Activated CD4-positive, alpha-beta T cell treated with anti-CD3 and anti-CD28 coated beads, Interleukin-2, Interleukin-6, amounts not matched to agents 100 ng/mL and 50 ng/mL, durations not matched to agents 16 hours and 8 hours (primary cell): ENCODE measurements at regions not wholly inside any gene's neighbourhood (a gene's known extent, or its start where the extent isn't known, plus 50 kb on each side); places are given as distances from the start of the nearest gene placed in this dataset.
"Not testable (repeated sequence)": the region's sequence is repeated elsewhere in the genome, so short reads cannot be mapped to it uniquely, and the experiment has no call there.

Source experiments
- DNase-seq: peaks from one replicate; pipeline ENCODE4 v3.0.0-alpha.2; 2020

DNA sequence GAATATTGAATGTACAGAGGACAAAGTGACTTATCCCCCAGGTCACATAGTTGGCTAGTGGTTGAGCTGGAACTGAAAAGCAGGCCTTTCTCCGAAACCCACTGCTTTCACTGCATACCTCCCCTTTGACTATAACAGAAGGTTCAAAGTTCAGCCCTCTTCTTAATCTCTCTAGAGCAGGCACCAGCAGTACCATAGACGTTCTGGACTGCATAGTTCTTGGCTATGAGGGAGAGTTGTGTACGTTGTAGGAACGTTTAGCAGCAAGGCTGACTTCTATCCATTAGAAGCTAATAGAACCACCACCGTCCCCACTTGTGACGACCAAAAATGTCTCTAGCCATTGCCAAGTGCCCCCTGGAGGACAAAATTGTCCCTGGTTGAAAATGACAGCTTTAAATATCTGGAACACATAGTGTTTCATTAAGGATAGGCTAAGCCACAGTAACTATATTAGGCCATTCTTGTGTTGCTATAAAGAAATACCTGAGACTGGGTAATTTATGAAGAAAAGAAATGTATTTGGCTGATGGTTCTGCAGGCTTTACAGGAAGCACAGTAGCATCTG lies 123.8 kb upstream of the MTHFD1L start:
- peak; percentile 9 for DNase-seq

DNA sequence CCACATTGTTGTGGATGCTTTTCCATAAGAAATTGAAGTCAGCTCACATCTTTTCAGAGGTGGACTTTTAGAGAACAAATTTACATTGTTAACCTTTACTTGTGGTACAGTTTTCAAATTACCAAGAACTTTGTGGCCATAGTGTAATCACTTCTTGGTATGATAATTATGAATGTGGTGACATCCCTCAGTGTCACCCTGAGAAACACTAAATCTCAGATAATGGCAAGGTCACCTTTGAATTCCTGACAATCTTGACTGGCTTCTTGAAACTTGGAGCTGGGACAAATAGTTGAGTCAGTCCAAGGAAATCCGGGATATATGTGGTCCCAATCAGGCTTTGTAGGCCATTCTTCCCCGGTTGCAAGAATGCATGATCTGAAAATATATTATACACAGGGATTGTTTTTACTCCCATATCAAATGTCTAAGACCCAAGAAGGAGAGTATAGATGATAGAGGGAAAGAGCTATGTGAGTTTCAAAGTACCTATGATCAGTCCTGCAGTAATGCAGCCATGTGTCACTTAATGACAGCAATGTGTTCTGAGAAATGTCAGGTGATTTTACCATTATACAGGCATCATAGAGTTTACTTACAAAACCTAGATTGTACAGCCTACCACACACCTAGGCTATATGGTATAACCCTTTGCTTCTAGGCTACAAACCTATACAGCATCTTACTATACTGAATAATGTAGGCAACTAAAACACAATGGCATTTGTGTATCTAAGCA lies 120.8 kb upstream of the MTHFD1L start:
- no peak for DNase-seq

DNA sequence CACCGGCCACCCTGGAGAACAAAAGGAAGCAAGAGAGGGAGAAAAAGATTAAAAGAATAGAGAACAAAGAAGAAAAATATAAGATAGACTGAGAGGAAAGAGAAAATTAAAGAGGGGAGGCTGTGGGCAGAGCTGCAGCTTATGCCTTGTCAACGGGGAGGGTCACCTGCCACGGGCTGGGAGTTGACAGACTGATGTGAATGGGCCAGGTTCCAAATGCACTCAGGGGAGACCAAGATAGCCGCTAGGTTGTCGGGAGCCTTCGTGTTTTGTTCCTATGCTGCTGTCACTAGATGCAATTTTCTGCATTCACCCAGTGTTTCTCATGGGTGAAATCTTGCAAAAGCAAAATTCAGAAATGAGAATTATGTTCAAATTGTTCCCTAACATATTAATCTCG lies 119.6 kb upstream of the MTHFD1L start:
- no peak for DNase-seq

DNA sequence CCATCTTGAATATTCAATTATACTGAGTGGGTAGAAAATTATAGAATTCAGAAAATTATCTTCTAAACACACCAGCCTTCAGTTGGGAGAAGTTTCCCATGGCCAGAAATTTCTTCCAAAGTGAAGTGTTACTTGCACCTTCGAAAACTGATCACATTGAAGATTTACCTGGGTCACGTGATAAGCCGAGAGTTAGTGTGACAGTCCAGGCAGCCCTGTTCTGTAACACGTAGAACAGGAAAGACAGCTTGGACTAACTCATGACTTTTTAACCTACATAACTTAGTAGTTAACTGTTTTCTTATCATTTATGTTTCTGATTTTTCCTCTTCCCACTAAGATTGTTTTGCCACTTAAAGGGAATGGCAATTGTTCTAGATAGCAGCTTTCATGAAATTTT lies 118.3 kb upstream of the MTHFD1L start:
- no peak for DNase-seq

DNA sequence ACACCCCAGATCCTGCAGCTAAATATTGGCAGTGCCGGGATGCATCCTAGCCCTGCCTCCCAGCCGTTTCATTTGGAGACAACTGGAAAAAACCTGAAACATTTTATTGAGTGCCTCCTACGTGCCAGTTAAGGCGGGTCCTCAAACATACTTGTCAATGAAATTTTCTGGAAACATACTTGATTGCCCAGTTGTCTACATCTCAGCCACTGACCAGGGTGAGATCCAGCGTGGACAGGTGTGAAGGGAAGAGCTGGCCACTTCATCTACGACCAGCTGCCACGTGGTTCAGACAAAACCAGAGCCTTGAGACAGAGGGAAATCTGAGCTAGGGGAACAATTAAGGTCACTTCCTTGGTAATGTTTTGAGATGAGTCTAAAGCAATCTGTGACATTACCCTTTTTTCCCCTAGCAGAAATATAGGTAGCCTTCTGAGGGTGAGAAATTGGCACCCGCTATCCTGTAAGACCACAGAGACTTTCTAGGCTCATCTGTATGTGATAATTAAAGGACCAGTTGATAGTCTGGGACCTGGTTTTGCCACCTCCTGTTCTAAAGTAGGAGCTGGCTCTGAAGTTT lies 116.3 kb upstream of the MTHFD1L start:
- DNase-seq = no peak

DNA sequence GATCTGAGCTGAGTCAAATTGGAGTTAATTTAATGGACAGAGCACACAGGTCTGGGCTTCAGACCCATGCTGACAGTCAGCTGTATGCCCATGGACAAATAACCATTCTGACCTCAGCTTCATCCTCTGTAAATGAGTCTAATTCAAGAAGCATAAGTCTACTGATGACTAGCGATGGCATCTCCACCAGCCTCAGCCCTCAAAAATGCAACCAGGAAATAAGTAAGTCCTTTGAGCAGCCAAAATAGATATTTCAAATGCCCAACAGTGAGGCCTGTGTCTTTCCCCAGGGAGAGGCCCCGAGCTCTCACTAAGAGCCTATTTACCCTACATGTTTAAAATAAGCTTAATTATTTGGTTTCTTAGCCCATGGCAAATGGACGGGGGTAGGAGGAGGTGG lies 114.2 kb upstream of the MTHFD1L start:
- DNase-seq = no peak

DNA sequence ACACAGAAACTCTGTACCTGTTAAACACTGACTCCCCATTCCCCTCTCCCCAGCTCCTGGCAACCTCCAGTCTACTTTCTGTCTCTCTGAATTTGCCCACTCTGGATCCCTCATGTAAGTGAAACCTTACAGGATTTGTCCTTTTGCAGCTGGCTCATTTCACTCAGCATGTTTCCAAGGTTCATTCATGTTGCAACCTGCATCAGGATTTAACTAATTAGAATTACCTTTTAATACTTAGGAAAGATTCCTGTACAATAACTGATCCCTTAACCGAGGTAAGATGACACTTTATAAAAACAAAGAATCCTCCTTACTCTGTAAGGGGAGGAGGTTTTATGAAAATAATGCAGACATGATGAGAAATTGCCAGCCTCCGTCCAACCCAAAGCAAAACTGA lies 113.1 kb upstream of the MTHFD1L start:
- no peak for DNase-seq

DNA sequence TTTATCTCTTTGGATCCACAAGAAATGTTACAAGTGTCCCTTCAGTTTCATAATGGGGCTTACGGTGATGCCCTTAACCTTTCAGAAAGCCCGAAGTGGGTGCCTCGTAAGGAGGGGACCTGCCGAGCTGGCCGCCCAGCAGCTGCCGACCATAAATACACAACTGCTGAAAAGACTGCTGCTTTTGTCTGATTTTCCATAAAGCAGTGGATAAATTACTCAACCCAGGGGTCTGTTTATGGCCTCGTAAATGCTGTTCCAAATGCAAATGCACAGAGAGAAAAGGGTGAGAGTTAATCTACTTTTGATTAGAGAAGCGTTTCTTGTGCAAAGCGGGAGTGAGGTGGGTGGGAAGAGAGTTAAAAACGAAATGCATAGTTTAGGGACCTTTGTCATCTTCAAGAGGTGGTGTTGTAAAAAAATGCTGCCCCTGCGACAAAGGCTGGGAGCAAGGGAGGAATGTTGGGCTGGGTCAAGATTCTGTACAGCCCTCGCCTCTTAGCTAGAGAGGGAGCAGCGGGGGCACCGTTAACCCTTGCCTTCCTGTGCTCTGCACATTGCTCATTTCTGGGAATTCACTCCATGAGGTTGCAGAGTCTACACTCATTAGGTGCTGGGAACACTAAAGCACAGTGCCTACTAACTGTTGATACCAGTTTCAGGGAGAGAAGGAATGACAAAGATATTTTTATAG lies 112.0 kb upstream of the MTHFD1L start:
- no peak for DNase-seq

DNA sequence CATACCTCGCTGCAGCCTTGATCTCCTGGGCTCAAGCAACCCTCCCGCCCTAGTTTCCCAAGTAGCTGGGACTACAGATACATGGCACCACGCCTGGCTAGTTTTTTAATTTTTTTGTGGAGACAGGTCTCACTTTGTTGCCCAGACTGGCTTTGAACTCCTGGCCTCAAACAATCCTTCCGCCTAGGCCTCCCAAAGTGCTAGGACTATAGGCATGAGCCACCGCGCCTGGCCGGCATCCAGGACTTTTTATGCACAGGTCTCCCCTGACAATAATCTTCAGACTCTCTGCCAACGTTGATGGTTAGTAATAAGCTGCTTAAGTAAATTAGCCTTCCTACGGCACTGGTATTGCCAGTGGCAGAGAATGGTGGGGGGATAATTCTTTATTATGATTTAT lies 110.5 kb upstream of the MTHFD1L start:
- DNase-seq = no peak

DNA sequence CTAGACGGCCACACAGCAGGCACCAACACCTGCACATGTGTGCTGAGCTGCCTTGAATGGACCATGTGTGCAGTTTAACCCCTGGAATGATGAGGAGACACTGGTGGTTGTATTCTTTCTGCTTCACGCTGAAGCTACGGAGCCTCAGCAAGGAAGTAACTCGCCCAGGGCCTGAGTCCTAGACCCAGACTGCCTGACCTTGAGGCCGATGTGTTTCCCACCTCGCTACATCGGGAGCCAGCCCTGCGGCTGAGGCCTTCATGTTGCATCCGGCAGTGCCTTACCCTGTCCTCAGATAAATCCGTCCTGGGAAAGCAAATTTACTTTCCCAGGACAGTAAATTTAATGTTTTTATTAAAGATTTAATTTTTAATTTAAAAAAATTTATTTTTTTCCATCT lies 110.0 kb upstream of the MTHFD1L start:
- DNase-seq = no peak

DNA sequence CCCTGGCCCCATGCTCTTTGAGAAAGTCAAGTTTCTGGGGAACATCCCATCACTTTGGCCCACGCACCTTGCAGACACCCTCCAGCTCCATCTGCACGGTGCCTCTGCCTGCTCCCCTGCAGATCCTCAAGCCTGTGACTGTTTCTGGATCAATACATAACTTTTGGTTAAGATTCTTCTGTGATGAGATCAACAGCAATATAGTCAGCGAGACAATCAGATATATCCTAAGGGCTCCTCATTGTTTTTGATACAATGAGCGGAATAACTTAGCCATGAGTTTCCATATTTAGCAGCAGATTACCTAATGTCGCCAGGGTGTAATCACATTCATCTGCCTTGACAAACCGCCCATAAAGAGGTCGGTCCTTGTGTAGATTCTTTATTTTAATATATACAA lies 109.3 kb upstream of the MTHFD1L start:
- DNase-seq = no peak

DNA sequence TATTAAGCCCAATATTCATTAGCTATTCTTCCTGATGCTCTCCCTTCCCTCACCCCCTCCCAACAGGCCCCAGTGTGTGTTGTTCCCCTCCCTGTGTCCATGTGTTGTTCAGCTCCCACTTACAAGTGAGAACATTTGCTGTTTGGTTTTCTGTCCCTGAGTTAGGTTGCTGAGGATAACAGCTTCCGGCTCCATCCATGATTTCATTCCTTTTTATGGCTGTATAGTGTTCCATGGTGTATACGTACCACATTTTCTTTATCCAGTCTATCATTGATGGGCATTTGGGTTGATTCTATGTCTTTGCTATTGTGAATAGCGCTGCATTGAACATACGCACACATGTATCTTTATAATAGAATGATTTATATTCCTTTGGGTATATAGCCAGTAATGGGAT lies 107.7 kb upstream of the MTHFD1L start:
- DNase-seq = not testable (repeated sequence)

DNA sequence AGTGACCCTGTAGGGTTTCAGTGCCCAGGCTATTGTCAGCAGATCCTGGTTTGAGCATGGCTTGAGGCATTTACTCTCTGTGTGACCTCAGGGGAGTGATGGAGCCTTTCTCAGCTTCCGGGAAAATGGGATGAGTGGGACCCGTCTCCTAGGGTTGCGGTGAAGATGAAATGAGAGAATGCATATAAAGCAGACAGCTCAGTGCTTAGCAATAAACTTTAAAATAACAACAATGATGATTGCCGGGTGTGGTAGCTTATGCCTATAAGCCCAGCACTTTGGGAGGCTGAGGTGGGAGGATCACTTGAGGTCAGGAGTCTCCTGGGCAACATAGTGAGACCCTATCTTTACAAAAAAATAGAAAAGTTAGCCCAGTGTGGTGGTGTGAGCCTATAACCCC lies 106.0 kb upstream of the MTHFD1L start:
- DNase-seq = no peak

DNA sequence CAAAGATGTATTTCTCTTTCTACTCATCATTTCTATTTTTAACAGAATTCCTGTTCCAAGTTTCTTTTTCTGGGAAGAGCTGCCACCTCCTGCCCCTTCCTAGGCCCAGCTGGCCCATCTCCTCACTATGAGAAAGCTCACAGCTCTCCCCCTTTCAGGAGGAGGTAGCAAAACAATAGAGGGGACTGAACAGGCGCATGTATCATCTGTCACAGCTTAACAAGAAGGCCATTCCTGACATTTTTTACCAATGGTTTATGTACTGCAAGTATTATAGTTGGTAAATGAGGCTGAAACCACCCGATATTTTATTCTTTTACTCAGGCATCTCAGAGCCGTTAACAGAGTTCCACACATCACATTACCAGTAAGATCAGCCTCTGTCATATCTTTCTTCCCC lies 103.7 kb upstream of the MTHFD1L start:
- no peak for DNase-seq

DNA sequence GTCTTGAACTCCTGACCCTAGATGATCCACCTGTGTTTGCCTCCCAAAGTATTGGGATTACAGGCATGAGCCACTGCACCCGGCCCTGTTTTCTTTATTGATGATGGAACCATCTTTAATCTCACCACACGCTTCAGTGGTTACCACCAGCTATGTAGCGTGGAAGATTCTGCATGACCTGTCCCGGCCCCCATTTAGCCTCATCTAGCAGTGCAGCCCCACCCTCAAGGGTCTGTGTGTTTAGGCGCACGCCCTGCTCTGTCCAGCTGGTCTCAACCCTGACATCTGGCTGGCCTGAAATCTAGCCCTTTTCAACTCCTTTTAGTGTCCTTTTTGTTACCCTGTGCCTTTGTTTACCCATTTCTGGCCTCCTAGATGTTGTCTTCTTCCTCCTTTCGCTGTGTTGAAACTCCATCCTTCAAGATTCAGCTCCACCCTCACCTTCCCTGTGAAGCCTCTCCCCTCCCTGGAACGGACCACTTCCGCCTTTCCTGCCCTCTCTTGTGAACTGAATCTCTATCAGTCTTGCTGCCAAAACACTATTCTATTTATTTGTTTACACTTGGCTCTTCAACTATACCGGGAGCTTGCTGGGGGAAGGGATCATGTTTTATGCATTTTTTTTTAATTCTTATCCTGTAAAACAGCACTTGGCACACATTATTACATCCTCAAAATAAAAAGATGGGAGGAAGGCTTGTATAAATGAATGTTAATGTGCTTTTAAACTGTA lies 101.0 kb upstream of the MTHFD1L start:
- DNase-seq = no peak

DNA sequence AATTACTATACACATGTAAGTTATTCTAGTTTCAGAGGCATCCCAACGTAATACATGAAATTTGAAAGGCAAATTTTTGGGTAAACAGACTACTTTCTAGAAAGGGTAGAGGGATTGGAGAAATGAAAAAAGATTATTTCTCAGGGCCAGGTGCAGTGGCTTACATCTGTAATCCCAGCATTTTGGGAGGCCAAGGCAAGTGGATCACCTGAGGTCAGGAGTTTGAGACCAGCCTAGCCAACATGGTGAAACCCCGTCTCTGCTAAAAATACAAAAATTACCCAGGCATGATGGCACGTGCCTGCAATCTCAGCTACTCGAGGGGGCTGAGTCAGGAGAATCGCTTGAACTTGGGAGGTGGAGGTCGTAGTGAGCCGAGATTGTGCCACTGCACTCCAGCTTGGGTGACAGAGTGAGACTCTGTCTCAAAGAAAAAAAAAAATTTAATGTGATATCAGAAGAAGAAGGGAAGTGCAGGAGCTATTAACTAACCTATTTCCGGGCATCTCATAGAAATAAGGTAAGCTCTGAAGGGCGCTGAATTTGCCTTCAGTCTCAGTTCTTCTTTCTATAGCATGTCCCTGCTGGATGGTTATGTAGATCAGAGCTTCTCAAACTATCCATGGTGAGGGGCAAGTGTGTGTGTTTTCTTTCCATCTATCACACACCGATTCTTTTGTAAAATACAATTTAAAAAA lies 100.3 kb upstream of the MTHFD1L start:
- DNase-seq = no peak

DNA sequence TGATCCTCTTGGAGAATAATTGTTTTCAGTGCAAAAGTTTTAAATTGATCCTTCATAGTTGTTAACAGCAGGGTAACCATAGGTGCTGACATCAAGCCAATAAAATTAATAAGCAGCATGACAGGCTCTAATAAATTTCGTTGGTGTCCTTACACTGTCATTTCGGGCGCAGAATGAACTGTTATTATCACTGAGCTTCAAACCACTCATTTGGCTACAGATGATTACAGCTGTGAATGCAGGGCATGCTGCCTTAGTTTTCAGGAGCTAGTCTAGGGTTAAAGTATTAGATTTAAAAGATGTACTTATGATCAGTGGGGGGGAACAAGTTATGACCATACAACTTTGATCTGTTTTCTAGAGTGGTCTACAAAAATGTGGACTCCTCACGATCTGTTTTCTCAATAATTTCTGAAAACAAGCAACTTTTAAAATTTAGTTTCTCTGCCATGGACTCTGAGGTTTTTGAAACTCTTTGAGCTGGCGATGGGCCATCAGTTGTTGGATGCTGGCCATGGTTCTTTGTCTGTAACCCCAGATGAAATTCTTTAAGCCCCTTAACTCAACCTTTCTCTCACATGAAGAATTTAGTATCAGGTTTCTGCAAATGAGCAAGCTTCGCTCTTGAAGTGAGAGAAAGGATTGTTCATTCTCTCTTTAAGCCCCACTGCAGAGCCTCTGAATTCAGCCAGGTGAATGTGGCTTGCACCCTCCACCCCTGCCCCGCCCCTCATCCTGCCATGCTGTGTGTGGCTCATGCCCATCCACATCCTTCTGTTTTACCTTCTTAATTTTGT lies 99.1 kb upstream of the MTHFD1L start:
- no peak for DNase-seq

DNA sequence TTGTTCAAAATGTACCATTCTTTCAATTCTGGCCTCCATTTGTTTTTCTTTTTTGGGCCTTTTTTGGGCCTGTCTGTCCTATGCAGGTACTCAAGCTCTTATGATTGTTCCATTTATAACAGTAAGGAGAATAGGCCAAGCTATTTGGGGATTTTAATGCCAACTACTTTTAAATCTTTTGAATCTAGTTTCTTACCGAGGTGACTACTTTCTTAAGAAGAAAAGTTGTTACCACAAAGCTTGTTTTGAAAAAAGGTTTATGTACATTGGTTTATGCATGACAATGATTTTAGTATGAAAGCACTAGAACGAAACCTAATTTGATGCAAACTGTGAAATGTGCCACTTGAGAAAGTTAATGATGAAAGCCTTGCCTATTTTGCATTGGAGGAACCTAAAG lies 98.3 kb upstream of the MTHFD1L start:
- no peak for DNase-seq

DNA sequence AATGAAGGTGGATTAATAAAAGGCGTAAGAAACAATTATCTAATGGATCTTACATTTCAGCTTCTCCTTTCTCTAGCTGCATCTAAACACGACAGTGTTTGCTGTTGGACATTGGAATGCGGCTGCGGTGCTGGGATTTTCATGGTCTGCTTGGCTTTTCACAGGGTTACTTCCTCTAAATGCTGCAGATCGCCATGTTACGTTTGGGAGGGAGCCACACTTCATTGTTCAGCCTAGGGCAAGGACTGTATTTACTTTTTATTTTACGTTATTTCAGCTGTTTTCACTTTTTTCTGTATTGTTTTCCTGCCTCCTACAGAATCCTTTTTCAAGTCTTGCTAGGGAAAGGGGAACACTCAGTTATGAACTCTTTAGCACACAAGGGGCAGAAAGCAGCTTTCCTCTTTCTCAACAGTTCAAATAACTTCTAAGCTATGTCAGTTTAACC lies 97.9 kb upstream of the MTHFD1L start:
- DNase-seq = no peak

DNA sequence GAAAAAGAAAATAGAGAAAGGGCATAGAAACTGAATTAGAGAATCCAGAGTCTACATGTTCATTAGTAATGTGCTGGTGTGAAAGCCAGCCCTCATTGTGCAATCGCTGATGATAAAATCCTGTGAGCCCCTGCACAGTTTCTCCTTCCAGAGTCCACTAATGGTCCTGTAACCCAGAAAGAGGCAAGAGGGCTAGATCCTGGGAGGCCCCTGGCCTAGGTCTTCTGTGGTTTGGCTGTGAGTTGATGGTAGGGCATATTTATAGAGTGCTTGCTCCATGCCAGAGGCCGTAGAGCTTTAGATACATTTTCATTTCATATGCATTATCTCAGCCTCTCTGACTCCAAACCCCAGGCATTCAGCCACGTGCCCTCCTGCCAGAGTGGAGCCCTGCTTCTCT lies 94.9 kb upstream of the MTHFD1L start:
- no peak for DNase-seq

DNA sequence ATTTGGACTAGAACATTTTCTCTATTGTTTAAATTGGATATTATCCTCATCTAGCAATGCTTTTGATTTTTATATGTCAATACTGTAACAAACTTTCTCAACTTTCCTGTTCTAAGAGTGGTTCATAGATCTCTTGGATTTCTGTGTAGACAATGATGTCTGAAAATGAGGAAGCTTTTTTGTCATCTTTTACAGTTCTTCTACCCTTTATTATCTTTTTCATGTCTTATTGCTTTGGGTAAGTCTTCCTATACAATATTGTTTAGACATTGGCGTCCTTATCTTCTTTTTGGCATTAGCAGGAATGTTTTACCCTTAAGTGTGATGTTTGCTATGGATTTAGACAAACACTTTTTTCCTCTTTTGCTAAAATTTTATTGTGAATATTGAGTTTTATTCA lies 91.5 kb upstream of the MTHFD1L start:
- no peak for DNase-seq
